ENCODE measurements at regions not wholly inside any gene's neighbourhood (a gene's known extent, or its start where the extent isn't known, plus 50 kb on each side); places are given as distances from the start of the nearest gene placed in this dataset.

DNA sequence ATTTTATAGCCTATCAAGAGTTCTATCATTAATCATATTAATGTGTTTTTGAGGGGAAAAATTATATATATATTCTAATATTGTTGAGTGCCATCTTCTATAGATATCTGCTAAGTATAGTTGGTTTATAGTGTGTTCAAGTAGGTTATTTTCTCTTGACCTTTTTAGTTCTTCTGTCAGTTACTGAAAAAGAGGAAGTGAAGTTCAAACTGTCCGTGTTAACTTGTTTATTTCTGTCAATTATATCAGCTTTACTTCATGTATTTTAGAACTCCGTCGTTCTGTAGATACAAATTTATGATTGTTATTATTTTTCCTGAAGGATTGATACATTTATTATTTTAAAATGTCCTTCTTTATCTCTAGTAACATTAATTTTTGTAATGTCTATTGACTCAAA lies 1209.1 kb downstream of the CDH12 start:
- peaks cover 17% of the 10 kb centered on the region for H3K27me3 Mint-ChIP-seq (ENCODE audit: low read depth)
- no peak for DNase-seq (ENCODE audit: low spot score)
- H3K27ac Mint-ChIP-seq (ENCODE audit: unreplicated experiment) = no peak overlapping the region
- no peak overlapping the region for H3K4me3 Mint-ChIP-seq (ENCODE audit: unreplicated experiment)
- no peaks in the 10 kb centered on the region for H3K4me1 Mint-ChIP-seq (ENCODE audit: low read depth)
- no peaks in the 10 kb centered on the region for H3K9me3 Mint-ChIP-seq (ENCODE audit: low read depth)
- TF ChIP-seq CTCF (IDR thresholded peaks at IDR 0.05) = no peak
- no peaks in the 10 kb centered on the region for H3K36me3 Mint-ChIP-seq (ENCODE audit: low read depth)

DNA sequence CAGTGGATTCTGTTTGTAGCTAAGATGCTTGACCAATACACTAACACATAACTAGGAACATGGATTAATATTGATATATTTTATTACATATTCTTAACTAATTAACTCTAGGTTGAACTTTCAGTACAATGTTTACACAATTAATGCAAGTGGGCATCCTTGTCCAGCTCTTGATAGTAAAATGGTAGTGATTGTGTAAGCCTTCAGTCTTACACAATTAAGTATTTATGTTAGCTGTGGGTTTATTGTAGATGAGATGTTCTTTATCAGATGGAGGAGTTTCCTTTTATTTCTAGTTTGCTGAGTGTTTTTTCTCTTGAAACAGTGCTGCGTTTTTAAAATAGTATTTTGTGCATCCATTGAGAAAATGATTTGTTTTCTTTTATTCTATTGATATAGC lies 1210.8 kb downstream of the CDH12 start:
- Mint-ChIP-seq H3K4me3 (ENCODE audit: unreplicated experiment) (no peak overlapping the region), H3K9me3 (ENCODE audit: low read depth) (no peaks in the 10 kb centered on the region), H3K27ac (ENCODE audit: unreplicated experiment) (no peak overlapping the region), H3K27me3 (ENCODE audit: low read depth) (peaks cover 16% of the 10 kb centered on the region), H3K4me1 (ENCODE audit: low read depth) (no peaks in the 10 kb centered on the region), H3K36me3 (ENCODE audit: low read depth) (no peaks in the 10 kb centered on the region)
- DNase-seq (ENCODE audit: low spot score) = no peak
- TF ChIP-seq CTCF (IDR thresholded peaks at IDR 0.05) = no peak

- Mint-ChIP-seq H3K27me3 (ENCODE audit: low read depth) (peaks cover 10% of the 10 kb centered on the region), H3K36me3 (ENCODE audit: low read depth) (no peaks in the 10 kb centered on the region), H3K4me3 (ENCODE audit: unreplicated experiment) (no peak overlapping the region), H3K27ac (ENCODE audit: unreplicated experiment) (no peak overlapping the region), H3K4me1 (ENCODE audit: low read depth) (no peaks in the 10 kb centered on the region), H3K9me3 (ENCODE audit: low read depth) (peaks cover 20% of the 10 kb centered on the region)
- TF ChIP-seq CTCF (IDR thresholded peaks at IDR 0.05) = no peak
- no peak for DNase-seq (ENCODE audit: low spot score)
These were observed 1229.3 kb downstream of the CDH12 start for GRCh38 chr5:21623831-21624230.

DNA sequence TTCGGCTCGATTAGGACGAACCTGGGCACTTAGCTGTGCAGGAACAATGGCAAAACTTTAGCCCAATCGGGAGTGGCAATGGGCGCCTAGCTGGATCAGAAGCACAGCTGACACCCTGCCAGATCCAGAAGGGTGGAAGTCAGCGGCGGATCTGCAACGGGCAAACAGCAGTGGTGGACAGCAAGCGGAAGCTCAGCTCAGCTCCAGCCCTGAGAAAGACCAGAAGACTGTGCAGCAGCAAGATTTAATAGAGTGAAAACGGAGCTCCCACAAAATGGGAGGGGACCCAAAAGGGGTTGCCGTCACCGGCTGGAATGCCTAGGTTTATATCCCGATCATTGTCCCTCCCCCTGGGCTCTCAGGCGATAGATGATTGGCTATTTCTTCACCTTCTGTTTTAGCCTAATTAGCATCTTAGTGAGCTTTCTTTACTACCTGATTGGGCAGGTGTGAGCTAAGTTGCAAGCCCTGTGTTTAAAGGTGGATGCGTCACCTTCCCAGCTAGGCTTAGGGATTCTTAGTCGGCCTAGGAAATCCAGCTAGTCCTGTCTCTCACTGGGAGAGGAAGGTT lies 1237.9 kb downstream of the CDH12 start:
- H3K4me1 Mint-ChIP-seq (ENCODE audit: low read depth) = no peaks in the 10 kb centered on the region
- no peak overlapping the region for H3K27ac Mint-ChIP-seq (ENCODE audit: unreplicated experiment)
- no peak overlapping the region for H3K4me3 Mint-ChIP-seq (ENCODE audit: unreplicated experiment)
- H3K9me3 Mint-ChIP-seq (ENCODE audit: low read depth) = peaks cover 3% of the 10 kb centered on the region
- H3K27me3 Mint-ChIP-seq (ENCODE audit: low read depth) = peaks cover 5% of the 10 kb centered on the region
- H3K36me3 Mint-ChIP-seq (ENCODE audit: low read depth) = no peaks in the 10 kb centered on the region
- no peak for DNase-seq (ENCODE audit: low spot score)
- TF ChIP-seq CTCF (IDR thresholded peaks at IDR 0.05) = no peak

- H3K27ac Mint-ChIP-seq (ENCODE audit: unreplicated experiment) = no peak overlapping the region
- no peaks in the 10 kb centered on the region for H3K27me3 Mint-ChIP-seq (ENCODE audit: low read depth)
- TF ChIP-seq CTCF (IDR thresholded peaks at IDR 0.05) = no peak
- no peak for DNase-seq (ENCODE audit: low spot score)
- peaks cover 3% of the 10 kb centered on the region for H3K9me3 Mint-ChIP-seq (ENCODE audit: low read depth)
- no peaks in the 10 kb centered on the region for H3K4me1 Mint-ChIP-seq (ENCODE audit: low read depth)
- H3K36me3 Mint-ChIP-seq (ENCODE audit: low read depth) = no peaks in the 10 kb centered on the region
- H3K4me3 Mint-ChIP-seq (ENCODE audit: unreplicated experiment) = no peak overlapping the region
These were observed 1239.1 kb downstream of the CDH12 start for GRCh38 chr5:21613971-21614488.

Data from chondrocyte (in vitro differentiated cells).